SIG-M5 treated with dmso at 0.1 percent for 504 hours (cell line): ENCODE measurements at regions not wholly inside any gene's neighbourhood (a gene's known extent, or its start where the extent isn't known, plus 50 kb on each side); places are given as distances from the start of the nearest gene placed in this dataset.

Experiments used
- DNase-seq: peaks from one replicate; lab custom pipeline; 2025; ENCODE audit not compliant: unreplicated experiment; lab: John Stamatoyannopoulos, UW

GRCh38 chr1:11373029-11373894, 100.3 kb downstream of the UBIAD1 start:
- no peak for DNase-seq

GRCh38 chr1:11373895-11374747, 101.1 kb downstream of the UBIAD1 start:
- no peak for DNase-seq

GRCh38 chr1:11374748-11375110, 101.7 kb downstream of the UBIAD1 start:
- DNase-seq: no peak

DNA sequence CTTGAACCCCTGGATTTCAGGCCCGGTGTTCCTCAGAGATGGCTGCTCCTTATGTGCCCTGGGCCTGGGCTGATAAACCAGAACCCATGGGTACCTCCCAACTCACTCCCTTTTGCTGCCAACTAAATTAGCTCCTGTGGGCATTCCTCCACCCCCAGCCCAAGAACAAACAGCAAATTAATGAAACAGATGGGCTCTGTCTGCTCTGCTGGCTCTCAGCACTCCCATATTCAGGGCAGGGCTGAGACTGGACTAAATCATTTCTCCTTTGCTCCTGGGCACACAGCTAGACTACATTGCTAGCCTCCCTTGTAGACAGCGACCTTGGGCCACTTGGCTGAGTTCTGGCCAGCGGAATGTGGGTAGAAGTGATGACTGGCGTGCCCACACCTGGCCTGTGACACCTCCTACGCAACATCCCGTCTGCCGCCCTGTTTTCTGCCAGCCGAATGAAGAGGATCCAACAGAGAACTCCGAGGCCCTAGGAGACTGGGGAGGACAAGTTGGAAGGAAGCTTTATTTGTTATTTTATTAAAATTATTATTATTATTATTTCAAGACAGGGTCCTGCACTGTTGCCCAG, 101.9 kb upstream of the DISP3 start:
- no peak for DNase-seq

- DNase-seq: no peak
Measured at GRCh38 chr1:11377954-11378353, 101.0 kb upstream of the DISP3 start.

DNA sequence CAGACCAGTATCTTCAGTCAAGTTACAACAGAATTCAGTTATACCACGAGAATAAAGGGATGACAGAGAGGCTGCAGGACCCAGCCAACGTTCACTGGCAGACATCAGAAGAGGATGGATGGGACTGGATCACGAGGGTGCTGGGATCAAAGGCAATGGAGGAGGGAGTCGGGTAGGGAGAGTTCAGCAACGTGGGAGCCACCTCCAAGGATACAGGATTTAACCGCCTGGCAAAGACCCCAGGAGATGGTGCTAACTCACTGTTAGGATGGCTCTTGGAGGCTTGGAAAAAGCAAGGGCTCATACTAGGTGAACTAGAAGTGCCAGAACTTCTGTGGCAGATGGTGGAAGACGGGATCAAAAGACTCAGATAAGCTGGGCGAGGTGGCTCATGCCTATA, 99.1 kb upstream of the DISP3 start:
- no peak for DNase-seq

DNA sequence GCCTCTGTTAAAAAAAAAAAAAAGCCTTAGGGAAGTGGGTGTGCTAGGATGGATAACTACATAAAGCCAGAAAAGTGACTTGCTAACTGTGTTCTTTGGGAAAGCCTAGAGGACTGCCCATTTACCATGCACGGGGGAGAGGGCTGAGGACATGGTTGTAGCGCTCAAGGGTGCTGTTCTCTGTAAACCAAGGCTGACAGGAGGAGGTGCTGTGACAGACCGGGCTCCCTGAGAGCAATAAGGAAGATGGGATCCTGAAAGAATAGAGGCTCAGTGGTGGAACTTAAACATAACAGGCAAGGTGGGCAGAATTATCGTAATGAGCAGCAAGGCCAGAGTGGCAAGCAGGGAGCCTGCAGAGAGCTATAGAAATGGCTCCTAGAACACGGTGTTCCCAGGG, 98.5 kb upstream of the DISP3 start:
- no peak for DNase-seq

- DNase-seq: peak; percentile 18
Measured at GRCh38 chr1:11383553-11384169, 95.3 kb upstream of the DISP3 start.

GRCh38 chr1:11384170-11384554, 94.8 kb upstream of the DISP3 start:
- DNase-seq: no peak

GRCh38 chr1:11387829-11388228, 91.1 kb upstream of the DISP3 start:
- DNase-seq: no peak

DNA sequence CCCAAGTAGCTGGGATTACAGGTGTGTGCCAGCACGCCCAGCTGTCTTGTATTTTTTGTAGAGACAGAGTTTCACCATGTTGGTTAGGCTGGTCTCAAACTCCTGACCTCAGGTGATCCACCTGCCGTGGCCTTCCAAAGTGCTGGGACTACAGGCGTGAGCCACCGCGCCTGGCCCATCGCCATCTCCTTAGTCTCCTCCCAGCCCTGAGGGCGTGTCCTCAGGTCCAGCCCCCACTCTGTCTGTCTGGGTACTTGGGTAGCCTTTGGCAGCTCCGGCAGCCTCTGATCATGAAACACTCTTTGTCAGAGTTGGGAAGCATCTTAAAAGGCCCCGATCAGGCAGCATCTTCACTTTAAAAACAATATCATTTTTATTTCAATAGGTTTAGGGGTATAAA, 90.3 kb upstream of the DISP3 start:
- no peak for DNase-seq

GRCh38 chr1:11391327-11391726, 87.6 kb upstream of the DISP3 start:
- no peak for DNase-seq

GRCh38 chr1:11391886-11392285, 87.1 kb upstream of the DISP3 start:
- no peak for DNase-seq

DNA sequence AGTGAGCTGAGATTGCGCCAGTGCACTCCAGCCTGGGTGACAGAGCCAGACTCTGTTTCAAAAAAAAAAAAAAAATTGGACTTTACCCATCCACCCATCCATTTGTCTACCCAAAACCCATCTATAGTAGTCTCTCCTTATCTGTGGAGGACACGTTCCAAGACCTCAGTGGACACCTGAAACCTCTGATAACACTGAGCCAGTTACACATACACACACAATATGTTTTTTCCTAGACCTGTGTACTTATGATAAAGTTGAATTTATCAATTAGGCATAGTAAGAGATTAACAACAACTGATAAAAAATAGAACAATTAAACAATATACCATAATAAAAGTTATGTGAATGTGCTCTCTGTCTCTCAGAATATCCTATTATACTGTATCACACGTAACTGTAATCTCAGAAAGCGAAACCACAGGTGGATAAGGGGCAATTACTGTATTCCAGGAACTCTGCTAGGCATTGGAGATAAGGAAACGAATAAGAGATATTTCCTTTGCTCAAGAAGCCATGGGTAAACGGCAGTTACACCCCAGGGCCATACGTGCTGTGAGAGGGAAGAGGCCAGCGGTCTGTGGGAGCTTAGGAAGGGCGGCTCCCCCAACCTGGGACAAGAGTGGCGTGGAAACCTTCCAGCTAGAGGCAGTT, 84.2 kb upstream of the DISP3 start:
- DNase-seq: no peak

- no peak for DNase-seq
Measured at GRCh38 chr1:11395616-11396015, 83.3 kb upstream of the DISP3 start.

GRCh38 chr1:11397151-11397901, 81.6 kb upstream of the DISP3 start:
- DNase-seq: no peak

DNA sequence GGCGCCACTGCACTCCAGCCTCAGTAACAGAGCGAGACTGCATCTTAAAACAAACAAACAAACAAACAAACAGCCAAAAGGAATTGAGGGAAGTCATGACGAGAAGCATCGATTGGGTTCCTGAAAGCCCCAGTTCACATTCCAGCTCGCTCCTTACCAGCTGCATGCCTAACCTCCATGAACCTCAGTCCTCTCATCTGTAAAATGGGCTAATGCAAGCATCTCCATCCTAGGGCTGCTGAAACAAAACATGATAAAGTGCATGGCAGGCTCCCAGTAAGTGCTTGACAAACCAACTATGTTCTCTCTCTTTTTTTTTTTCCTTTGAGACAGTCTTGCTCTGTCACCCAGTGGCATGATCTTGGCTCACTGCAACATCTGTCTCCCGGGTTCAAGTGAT, 79.7 kb upstream of the DISP3 start:
- DNase-seq: no peak

GRCh38 chr1:11400155-11400554, 78.8 kb upstream of the DISP3 start:
- no peak for DNase-seq

DNA sequence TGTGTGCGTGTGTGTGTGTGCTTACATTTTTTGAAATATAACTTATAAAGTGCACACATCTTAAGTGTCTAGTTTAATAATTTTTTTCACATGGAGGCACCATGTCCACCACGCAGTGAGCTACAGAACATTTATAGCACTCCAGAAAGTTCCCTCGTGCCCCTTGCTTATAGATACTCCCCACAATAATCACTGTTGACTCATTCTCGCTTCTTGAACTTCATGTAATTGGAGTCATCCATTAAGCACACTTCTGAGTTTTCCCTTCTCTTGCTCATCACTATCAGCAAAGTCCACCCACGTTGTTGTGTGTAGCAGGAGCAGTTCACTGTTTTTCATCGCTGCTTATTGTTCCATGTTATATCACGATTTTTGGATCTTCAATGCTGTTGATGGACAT, 78.4 kb upstream of the DISP3 start:
- no peak for DNase-seq

GRCh38 chr1:11406845-11407244, 72.1 kb upstream of the DISP3 start:
- no peak for DNase-seq
